SK-N-SH (cell line): ENCODE measurements at regions not wholly inside any gene's neighbourhood (a gene's known extent, or its start where the extent isn't known, plus 50 kb on each side); places are given as distances from the start of the nearest gene placed in this dataset.

Source experiments
- CTCF ChIA-PET: fragments of 300-600, 350-600 bp; formaldehyde crosslinking; extraction: SDS; loops from one replicate; lab custom pipeline; 2021; lab: Yijun Ruan, JAX
- POLR2A ChIA-PET: fragments of 350-600 bp; sonication (Branson Sonifier 250); formaldehyde crosslinking; extraction: SDS; loops from one replicate; lab custom pipeline; 2020; ENCODE audit warnings: antibody characterized with exemption, inconsistent platforms; lab: Yijun Ruan, JAX
- DNase-seq: peaks from one replicate; pipeline ENCODE4 v3.0.0; 2012
- H2AFZ ChIP-seq: fragments of 200-600 bp; sonication (generic); 2 replicates; pipeline ENCODE4 v1.8.1; 2016; ENCODE audit warnings: antibody characterized with exemption, mild to moderate bottlenecking, low read depth
- H3F3A ChIP-seq: fragments of 200-600 bp; sonication (generic); replicated peaks from 2 replicates; pipeline ENCODE3; 2016; ENCODE audit warnings: antibody characterized with exemption, mild to moderate bottlenecking; ENCODE audit not compliant: insufficient read depth
- H3K27ac ChIP-seq, 2 experiments: fragments of 200-500 bp in 1 of 2; fragments of 200-600 bp in 1 of 2; sonication (Bioruptor generic) in 1 of 2; sonication (generic), shearing (Covaris generic) in 1 of 2; 2 replicates each; pipeline versions ENCODE4 v1.5.1 to v1.6.1; 2014 to 2016; ENCODE audit warnings: low read depth in 2 of 2, inconsistent platforms in 1 of 2, low read length in 1 of 2, mild to moderate bottlenecking in 1 of 2, mixed read lengths in 1 of 2
- H3K27me3 ChIP-seq: fragments of 200-600 bp; sonication (generic), shearing (Covaris generic); 2 replicates; pipeline ENCODE4 v1.6.1; 2016; ENCODE audit warnings: mixed run types; ENCODE audit not compliant: insufficient read depth
- H3K36me3 ChIP-seq, 2 experiments: fragments of 200-500 bp in 1 of 2; fragments of 200-600 bp in 1 of 2; sonication (Bioruptor generic) in 1 of 2; sonication (generic) in 1 of 2; replicated peaks in 1 of 2; 2 replicates each; pipeline versions ENCODE3 to v1.5.1; 2014 to 2016; ENCODE audit warnings: low read length in 1 of 2, mild to moderate bottlenecking in 1 of 2; ENCODE audit not compliant: insufficient read depth in 2 of 2, control insufficient read depth in 1 of 2
- H3K4me1 ChIP-seq, 2 experiments: fragments of 200-500 bp in 1 of 2; fragments of 200-600 bp in 1 of 2; sonication (Bioruptor generic) in 1 of 2; sonication (generic), shearing (Covaris generic) in 1 of 2; 2 replicates each; pipeline versions ENCODE4 v1.5.1 to v1.6.1; 2014 to 2016; ENCODE audit warnings: low read depth in 1 of 2, low read length in 1 of 2, mixed run types in 1 of 2; ENCODE audit not compliant: insufficient read depth in 2 of 2, control insufficient read depth in 1 of 2
- H3K4me2 ChIP-seq: fragments of 200-600 bp; sonication (generic), shearing (Covaris generic); 2 replicates; pipeline ENCODE4 v1.6.1; 2017; ENCODE audit warnings: mixed run types
- H3K4me3 ChIP-seq, 2 experiments: fragments of 200-500 bp in 1 of 2; fragments of 200-600 bp in 1 of 2; sonication (Bioruptor generic) in 1 of 2; sonication (generic), shearing (Covaris generic) in 1 of 2; 2 replicates each; pipeline versions ENCODE4 v1.5.1 to v1.8.1; 2014 to 2016; ENCODE audit warnings: low read depth in 2 of 2, inconsistent platforms in 1 of 2, low read length in 1 of 2, mild to moderate bottlenecking in 1 of 2, mixed read lengths in 1 of 2, moderate library complexity in 1 of 2
- H3K79me2 ChIP-seq: fragments of 200-600 bp; sonication (generic); 2 replicates; pipeline ENCODE4 v1.8.1; 2017; ENCODE audit warnings: mild to moderate bottlenecking; ENCODE audit not compliant: insufficient read depth
- H3K9ac ChIP-seq: fragments of 200-600 bp; sonication (generic); 2 replicates; pipeline ENCODE4 v1.6.1; 2017; ENCODE audit warnings: mixed run types
- H3K9me2 ChIP-seq: fragments of 200-600 bp; sonication (generic); 2 replicates; pipeline ENCODE4 v1.6.1; 2017; ENCODE audit warnings: mixed run types
- H3K9me3 ChIP-seq: fragments of 200-600 bp; sonication (generic); 2 replicates; pipeline ENCODE4 v1.6.1; 2017; ENCODE audit warnings: mixed run types, mild to moderate bottlenecking, moderate library complexity
- H4K20me1 ChIP-seq: fragments of 200-600 bp; sonication (generic); 2 replicates; pipeline ENCODE4 v1.6.1; 2017; ENCODE audit warnings: mild to moderate bottlenecking, mixed run types; ENCODE audit not compliant: insufficient read depth
- CHD2 ChIP-seq: fragments of 150-350 bp; IDR thresholded peaks from 2 replicates; pipeline ENCODE4 v1.6.1; 2018; ENCODE audit warnings: low read length; ENCODE audit not compliant: partially characterized antibody
- ELF1 ChIP-seq: IDR thresholded peaks from 2 replicates; pipeline ENCODE4 v1.4.0; 2012
- EP300 ChIP-seq, 2 experiments: IDR thresholded peaks; 2 replicates each; pipeline versions ENCODE4 v1.4.0 to v1.6.1; 2012; ENCODE audit warnings: borderline replicate concordance in 1 of 2, low read depth in 1 of 2, low read length in 1 of 2
- EZH2phosphoT487 ChIP-seq: fragments of 200-600 bp; sonication (generic); IDR thresholded peaks from 2 replicates; pipeline ENCODE4 v1.6.1; 2017; ENCODE audit warnings: low read depth, mixed run types, mild to moderate bottlenecking, antibody characterized with exemption, moderate library complexity, borderline replicate concordance
- FOSL2 ChIP-seq: IDR thresholded peaks from 2 replicates; pipeline ENCODE4 v1.4.0; 2012; ENCODE audit warnings: low read depth, mild to moderate bottlenecking, moderate library complexity, borderline replicate concordance
- FOXJ3 ChIP-seq: sonication (generic); formaldehyde crosslinking; IDR thresholded peaks from 2 replicates; pipeline ENCODE4 v1.5.1; 2020; ENCODE audit warnings: mild to moderate bottlenecking, missing genetic modification reagents
- GABPA ChIP-seq: IDR thresholded peaks from 2 replicates; pipeline ENCODE4 v1.4.0; 2012; ENCODE audit warnings: low read depth, mild to moderate bottlenecking
- JUND ChIP-seq: IDR thresholded peaks from 2 replicates; pipeline ENCODE4 v1.4.0; 2012
- MXI1 ChIP-seq: IDR thresholded peaks from 2 replicates; pipeline ENCODE4 v1.6.1; 2012; ENCODE audit warnings: mild to moderate bottlenecking, low read depth, low read length, improper control_type of control experiment
- NRF1 ChIP-seq: IDR thresholded peaks from 2 replicates; pipeline ENCODE4 v1.6.1; 2012; ENCODE audit warnings: low read depth, mild to moderate bottlenecking, low read length
- POLR2AphosphoS5 ChIP-seq: IDR thresholded peaks from 2 replicates; pipeline ENCODE4 v1.6.1; 2012; ENCODE audit warnings: low read depth, low read length
- RAD21 ChIP-seq: IDR thresholded peaks from 2 replicates; pipeline ENCODE4 v1.6.1; 2012; ENCODE audit warnings: mild to moderate bottlenecking, low read length
- RCOR1 ChIP-seq: fragments of 150-350 bp; IDR thresholded peaks from 2 replicates; pipeline ENCODE4 v1.6.1; 2017; ENCODE audit warnings: antibody characterized with exemption, low read length
- RFX5 ChIP-seq: IDR thresholded peaks from 2 replicates; pipeline ENCODE4 v1.6.1; 2012; ENCODE audit warnings: mild to moderate bottlenecking, improper control_type of control experiment, low read length
- SMC3 ChIP-seq: IDR thresholded peaks from 2 replicates; pipeline ENCODE4 v1.6.1; 2012; ENCODE audit warnings: low read depth, low read length, improper control_type of control experiment
- TAF1 ChIP-seq: IDR thresholded peaks from 2 replicates; pipeline ENCODE4 v1.6.1; 2012; ENCODE audit warnings: low read depth, mild to moderate bottlenecking, low read length, moderate library complexity, borderline replicate concordance
- TCF12 ChIP-seq: IDR thresholded peaks from 2 replicates; pipeline ENCODE4 v1.4.0; 2012
- TEAD4 ChIP-seq: IDR thresholded peaks from 2 replicates; pipeline ENCODE4 v1.4.0; 2012; ENCODE audit warnings: mild to moderate bottlenecking, borderline replicate concordance; ENCODE audit not compliant: insufficient read depth
- YY1 ChIP-seq: IDR thresholded peaks from 2 replicates; pipeline ENCODE4 v1.4.0; 2012; ENCODE audit warnings: low read depth, mild to moderate bottlenecking
- WGBS: methylation state at CpG from one replicate; pipeline ENCODE4 v1.1.6; 2017; ENCODE audit warnings: low lambda C conversion rate; 5-methylcytosine and 5-hydroxymethylcytosine counted together
- TF ChIP-seq, protein P1 (sequence below): IDR thresholded peaks from 2 replicates; pipeline ENCODE4 v1.6.1; 2012; ENCODE audit warnings: mild to moderate bottlenecking, low read depth, low read length, moderate library complexity
- TF ChIP-seq, protein P2 (sequence below): fragments of 200-600 bp; sonication (generic); IDR thresholded peaks from 2 replicates; pipeline ENCODE4 v1.6.1; 2017; ENCODE audit warnings: antibody characterized with exemption, mild to moderate bottlenecking, moderate library complexity
- TF ChIP-seq, protein P3 (sequence below): IDR thresholded peaks from 2 replicates; pipeline ENCODE4 v1.4.0; 2012; ENCODE audit warnings: low read depth
- TF ChIP-seq, protein P4 (sequence below): IDR thresholded peaks from 2 replicates; pipeline ENCODE4 v1.4.0; 2012; ENCODE audit warnings: low read depth, borderline replicate concordance

DNA sequence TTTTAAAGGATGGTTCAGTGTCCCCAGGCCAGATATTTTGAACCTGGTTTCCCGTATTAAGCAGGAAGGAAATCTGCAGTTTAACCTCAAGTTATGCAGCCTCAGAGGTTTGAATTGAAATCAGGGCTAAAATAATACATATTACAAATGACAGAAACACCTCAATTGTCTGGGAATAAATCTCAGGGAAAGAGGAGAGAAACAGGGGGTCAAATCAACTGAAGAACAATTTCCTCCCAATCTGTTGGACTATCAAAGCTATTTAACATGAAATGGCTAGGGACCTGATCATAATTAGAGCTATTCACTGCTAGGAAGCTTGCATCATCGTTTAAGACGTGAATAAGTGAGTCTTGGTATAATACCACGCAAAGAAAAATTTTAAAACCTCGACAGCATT, 150.0 kb upstream of the ARHGAP28 start:
- Histone ChIP-seq H3K9me3 (no peaks in the 10 kb centered on the region), H3K4me2 (no peak overlapping the region), H3K27me3 (no peaks in the 10 kb centered on the region), H3K4me3 (no peak overlapping the region), H3K36me3 (no peaks in the 10 kb centered on the region), H3K4me1 (no peaks in the 10 kb centered on the region), H3K27ac (no peak overlapping the region), H4K20me1 (no peaks in the 10 kb centered on the region), H2AFZ (no peak overlapping the region), H3K9ac (no peak overlapping the region), H3K79me2 (no peaks in the 10 kb centered on the region), H3K9me2 (no peaks in the 10 kb centered on the region), H3F3A (no peaks in the 10 kb centered on the region)
- 69% methylated on average over 5 of the region's 5 CpGs for WGBS
- TF ChIP-seq FOSL2 (no peak), CHD2 (no peak), NRF1 (no peak), RCOR1 (no peak), SMC3 (no peak), POLR2AphosphoS5 (no peak), RAD21 (no peak), EP300 (IDR thresholded peaks at IDR 0.05; ENCODE audit: borderline replicate concordance in 1 of 2, low read depth in 1 of 2, low read length in 1 of 2) (no peak), FOXJ3 (CRISPR knock-in tag) (no peak), GABPA (no peak), RFX5 (no peak), EZH2phosphoT487 (no peak), MXI1 (no peak)
- TF ChIP-seq, protein P1, sequence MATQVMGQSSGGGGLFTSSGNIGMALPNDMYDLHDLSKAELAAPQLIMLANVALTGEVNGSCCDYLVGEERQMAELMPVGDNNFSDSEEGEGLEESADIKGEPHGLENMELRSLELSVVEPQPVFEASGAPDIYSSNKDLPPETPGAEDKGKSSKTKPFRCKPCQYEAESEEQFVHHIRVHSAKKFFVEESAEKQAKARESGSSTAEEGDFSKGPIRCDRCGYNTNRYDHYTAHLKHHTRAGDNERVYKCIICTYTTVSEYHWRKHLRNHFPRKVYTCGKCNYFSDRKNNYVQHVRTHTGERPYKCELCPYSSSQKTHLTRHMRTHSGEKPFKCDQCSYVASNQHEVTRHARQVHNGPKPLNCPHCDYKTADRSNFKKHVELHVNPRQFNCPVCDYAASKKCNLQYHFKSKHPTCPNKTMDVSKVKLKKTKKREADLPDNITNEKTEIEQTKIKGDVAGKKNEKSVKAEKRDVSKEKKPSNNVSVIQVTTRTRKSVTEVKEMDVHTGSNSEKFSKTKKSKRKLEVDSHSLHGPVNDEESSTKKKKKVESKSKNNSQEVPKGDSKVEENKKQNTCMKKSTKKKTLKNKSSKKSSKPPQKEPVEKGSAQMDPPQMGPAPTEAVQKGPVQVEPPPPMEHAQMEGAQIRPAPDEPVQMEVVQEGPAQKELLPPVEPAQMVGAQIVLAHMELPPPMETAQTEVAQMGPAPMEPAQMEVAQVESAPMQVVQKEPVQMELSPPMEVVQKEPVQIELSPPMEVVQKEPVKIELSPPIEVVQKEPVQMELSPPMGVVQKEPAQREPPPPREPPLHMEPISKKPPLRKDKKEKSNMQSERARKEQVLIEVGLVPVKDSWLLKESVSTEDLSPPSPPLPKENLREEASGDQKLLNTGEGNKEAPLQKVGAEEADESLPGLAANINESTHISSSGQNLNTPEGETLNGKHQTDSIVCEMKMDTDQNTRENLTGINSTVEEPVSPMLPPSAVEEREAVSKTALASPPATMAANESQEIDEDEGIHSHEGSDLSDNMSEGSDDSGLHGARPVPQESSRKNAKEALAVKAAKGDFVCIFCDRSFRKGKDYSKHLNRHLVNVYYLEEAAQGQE = no peak
- POLR2A ChIA-PET = no interaction called here
- no peak for DNase-seq
- CTCF ChIA-PET = interaction anchor here (1.1 kb wide), 1 partner anchor 306 kb away, joined by 3 read pairs; no protein-coding TSS in a partner anchor

DNA sequence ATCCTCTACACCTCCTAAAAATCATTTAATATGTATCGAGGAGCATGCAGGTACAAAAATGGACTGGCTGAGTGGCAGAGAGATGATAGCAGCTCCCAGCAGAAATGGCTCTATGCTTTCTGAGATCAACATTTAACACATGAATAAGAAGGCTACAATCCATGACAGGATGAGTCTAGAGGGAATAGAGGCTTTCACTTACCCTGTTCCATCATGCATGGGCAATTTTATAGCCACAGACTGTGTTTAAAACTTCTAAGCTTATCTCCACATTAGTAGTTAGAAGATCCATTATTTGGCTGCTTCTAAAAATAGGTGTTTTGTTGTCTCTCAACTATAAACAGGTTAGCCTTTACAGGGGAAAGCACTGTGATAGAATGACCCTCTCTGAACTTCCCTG, 149.1 kb upstream of the ARHGAP28 start:
- H4K20me1 ChIP-seq = no peaks in the 10 kb centered on the region
- H3F3A ChIP-seq = no peaks in the 10 kb centered on the region
- H3K27me3 ChIP-seq = no peaks in the 10 kb centered on the region
- no peak overlapping the region for H2AFZ ChIP-seq
- H3K9me3 ChIP-seq = no peaks in the 10 kb centered on the region
- no peaks in the 10 kb centered on the region for H3K9me2 ChIP-seq
- H3K27ac ChIP-seq = no peak overlapping the region
- ChIA-PET POLR2A (no interaction called here), CTCF (interaction anchor here (1.1 kb wide), 1 partner anchor 305 kb away, joined by 3 read pairs; no protein-coding TSS in a partner anchor)
- H3K9ac ChIP-seq = no peak overlapping the region
- DNase-seq = no peak
- H3K4me3 ChIP-seq = no peak overlapping the region
- H3K36me3 ChIP-seq = no peaks in the 10 kb centered on the region
- TF ChIP-seq, protein P2, sequence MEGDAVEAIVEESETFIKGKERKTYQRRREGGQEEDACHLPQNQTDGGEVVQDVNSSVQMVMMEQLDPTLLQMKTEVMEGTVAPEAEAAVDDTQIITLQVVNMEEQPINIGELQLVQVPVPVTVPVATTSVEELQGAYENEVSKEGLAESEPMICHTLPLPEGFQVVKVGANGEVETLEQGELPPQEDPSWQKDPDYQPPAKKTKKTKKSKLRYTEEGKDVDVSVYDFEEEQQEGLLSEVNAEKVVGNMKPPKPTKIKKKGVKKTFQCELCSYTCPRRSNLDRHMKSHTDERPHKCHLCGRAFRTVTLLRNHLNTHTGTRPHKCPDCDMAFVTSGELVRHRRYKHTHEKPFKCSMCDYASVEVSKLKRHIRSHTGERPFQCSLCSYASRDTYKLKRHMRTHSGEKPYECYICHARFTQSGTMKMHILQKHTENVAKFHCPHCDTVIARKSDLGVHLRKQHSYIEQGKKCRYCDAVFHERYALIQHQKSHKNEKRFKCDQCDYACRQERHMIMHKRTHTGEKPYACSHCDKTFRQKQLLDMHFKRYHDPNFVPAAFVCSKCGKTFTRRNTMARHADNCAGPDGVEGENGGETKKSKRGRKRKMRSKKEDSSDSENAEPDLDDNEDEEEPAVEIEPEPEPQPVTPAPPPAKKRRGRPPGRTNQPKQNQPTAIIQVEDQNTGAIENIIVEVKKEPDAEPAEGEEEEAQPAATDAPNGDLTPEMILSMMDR = no peak
- TF ChIP-seq NRF1 (no peak), JUND (no peak), FOXJ3 (CRISPR knock-in tag) (no peak), FOSL2 (no peak), TCF12 (no peak), TAF1 (no peak), ELF1 (no peak), TEAD4 (no peak), RFX5 (no peak), YY1 (no peak)
- TF ChIP-seq, protein P3, sequence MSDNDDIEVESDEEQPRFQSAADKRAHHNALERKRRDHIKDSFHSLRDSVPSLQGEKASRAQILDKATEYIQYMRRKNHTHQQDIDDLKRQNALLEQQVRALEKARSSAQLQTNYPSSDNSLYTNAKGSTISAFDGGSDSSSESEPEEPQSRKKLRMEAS = no peak
- TF ChIP-seq, protein P4, sequence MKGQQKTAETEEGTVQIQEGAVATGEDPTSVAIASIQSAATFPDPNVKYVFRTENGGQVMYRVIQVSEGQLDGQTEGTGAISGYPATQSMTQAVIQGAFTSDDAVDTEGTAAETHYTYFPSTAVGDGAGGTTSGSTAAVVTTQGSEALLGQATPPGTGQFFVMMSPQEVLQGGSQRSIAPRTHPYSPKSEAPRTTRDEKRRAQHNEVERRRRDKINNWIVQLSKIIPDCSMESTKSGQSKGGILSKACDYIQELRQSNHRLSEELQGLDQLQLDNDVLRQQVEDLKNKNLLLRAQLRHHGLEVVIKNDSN = no peak
- H3K4me1 ChIP-seq = no peaks in the 10 kb centered on the region
- WGBS = 83% methylated on average over 1 of the region's 1 CpG
- no peak overlapping the region for H3K4me2 ChIP-seq
- H3K79me2 ChIP-seq = no peaks in the 10 kb centered on the region
